ENCODE measurements at regions not wholly inside any gene's neighbourhood (a gene's known extent, or its start where the extent isn't known, plus 50 kb on each side); places are given as distances from the start of the nearest gene placed in this dataset.

DNA sequence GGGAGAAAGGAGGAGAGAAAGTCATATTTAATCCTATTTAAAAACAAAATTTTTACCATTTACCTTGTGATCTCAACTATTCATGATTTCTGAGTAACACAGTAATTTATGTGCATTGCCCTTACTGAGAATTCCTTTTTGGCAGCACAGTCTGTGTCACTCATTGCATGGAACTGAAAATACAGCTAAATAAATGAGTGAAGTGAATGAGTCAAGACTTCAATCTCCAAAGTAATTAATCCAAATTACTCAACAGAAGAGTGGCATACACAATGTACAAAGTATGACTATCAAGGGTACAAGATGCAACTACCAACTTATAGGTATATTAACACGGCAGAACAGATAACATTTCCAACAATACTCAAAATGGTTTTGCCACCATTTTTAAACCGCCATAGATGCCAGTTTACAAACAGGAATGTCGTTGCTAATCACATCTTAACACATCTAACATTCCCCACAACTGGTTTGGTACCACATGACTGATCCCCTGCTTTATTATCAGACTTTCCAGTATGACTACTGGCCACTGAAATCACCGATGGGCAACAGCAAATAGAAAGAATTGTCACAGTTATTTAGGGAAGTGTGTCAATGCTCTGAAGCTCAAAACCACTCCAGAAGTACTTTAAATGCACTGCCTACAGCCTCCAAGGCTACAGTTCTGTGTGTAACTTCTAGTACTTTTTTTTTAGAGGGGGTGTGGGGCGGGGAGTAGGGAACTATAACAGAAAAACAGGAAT, 410.4 kb downstream of the SHQ1 start:
- Histone ChIP-seq H3T11ph (ENCODE audit: low read length) (no peak overlapping the region), H3K79me2 (ENCODE audit: insufficient read depth, low read length) (peaks cover 71% of the 10 kb centered on the region; the same call in 1 of the 2 replicates), H3K56ac (ENCODE audit: insufficient read length, low read depth, low read length) (no peak overlapping the region), H3K23me2 (ENCODE audit: insufficient read length, low read depth, low read length, poor library complexity, severe bottlenecking) (no peaks in the 10 kb centered on the region), H2BK120ac (ENCODE audit: low read depth, low read length, poor library complexity, severe bottlenecking) (no peak overlapping the region), H2BK15ac (ENCODE audit: low read depth, low read length) (no peak overlapping the region), H3K4me2 (ENCODE audit: insufficient read depth, insufficient read length, low read length) (no peak overlapping the region), H3K4me1 (ENCODE audit: insufficient read depth, low read length) (peaks cover 5% of the 10 kb centered on the region), H4K8ac (replicated peaks; ENCODE audit: insufficient read length, low read depth, low read length) (no peak overlapping the region), H3K4ac (ENCODE audit: low read depth, low read length) (no peak overlapping the region), H3K18ac (ENCODE audit: insufficient read length, low read depth, low read length) (no peak overlapping the region), H2BK12ac (ENCODE audit: insufficient read length, low read depth, low read length) (no peak overlapping the region), H3K27me3 (ENCODE audit: insufficient read depth, low read length) (no peaks in the 10 kb centered on the region), H4K20me1 (ENCODE audit: control insufficient read depth, insufficient read depth, insufficient read length) (no peaks in the 10 kb centered on the region), H3K79me1 (ENCODE audit: insufficient read depth, low read depth, low read length, poor library complexity, severe bottlenecking) (peaks cover 6% of the 10 kb centered on the region), H2AFZ (ENCODE audit: low read length) (no peak overlapping the region), H3K9me3 (ENCODE audit: control insufficient read depth, low read depth, low read length) (no peaks in the 10 kb centered on the region), H3K27ac (ENCODE audit: insufficient read length, low read depth, low read length) (no peak overlapping the region), H2BK5ac (ENCODE audit: insufficient read length, low read length) (no peak overlapping the region), H3K9ac (ENCODE audit: extremely low read depth, insufficient read length, low read length) (no peak overlapping the region), H4K91ac (ENCODE audit: insufficient read length, low read depth, low read length) (no peak overlapping the region), H3K14ac (ENCODE audit: insufficient read depth, low read length) (no peak overlapping the region), H2BK20ac (ENCODE audit: low read depth, low read length, poor library complexity, severe bottlenecking) (no peak overlapping the region), H3K23ac (ENCODE audit: insufficient read length, low read depth, low read length) (no peak overlapping the region), H2AK5ac (ENCODE audit: insufficient read length, low read length) (no peak overlapping the region), H4K5ac (ENCODE audit: insufficient read length, low read depth, low read length) (no peak overlapping the region)
- TF ChIP-seq, protein P1, sequence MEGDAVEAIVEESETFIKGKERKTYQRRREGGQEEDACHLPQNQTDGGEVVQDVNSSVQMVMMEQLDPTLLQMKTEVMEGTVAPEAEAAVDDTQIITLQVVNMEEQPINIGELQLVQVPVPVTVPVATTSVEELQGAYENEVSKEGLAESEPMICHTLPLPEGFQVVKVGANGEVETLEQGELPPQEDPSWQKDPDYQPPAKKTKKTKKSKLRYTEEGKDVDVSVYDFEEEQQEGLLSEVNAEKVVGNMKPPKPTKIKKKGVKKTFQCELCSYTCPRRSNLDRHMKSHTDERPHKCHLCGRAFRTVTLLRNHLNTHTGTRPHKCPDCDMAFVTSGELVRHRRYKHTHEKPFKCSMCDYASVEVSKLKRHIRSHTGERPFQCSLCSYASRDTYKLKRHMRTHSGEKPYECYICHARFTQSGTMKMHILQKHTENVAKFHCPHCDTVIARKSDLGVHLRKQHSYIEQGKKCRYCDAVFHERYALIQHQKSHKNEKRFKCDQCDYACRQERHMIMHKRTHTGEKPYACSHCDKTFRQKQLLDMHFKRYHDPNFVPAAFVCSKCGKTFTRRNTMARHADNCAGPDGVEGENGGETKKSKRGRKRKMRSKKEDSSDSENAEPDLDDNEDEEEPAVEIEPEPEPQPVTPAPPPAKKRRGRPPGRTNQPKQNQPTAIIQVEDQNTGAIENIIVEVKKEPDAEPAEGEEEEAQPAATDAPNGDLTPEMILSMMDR (conservative IDR thresholded peaks at IDR 0.05): no peak
- H3K36me3 Mint-ChIP-seq (ENCODE audit: insufficient read depth in 1 of 3, low read depth in 3 of 3): peaks cover 5 to 16% (median 8%) of the 10 kb centered on the region in 3 experiments; a peak in 6 of 7 replicates
- no peak for DNase-seq
- no peaks in the 10 kb centered on the region for H3K27me3 Mint-ChIP-seq (ENCODE audit: low read depth)
- H3K4me3 Mint-ChIP-seq: no peak overlapping the region
- H3K9me3 Mint-ChIP-seq: no peaks in the 10 kb centered on the region
- WGBS (ENCODE audit: extremely low coverage, insufficient read length, low lambda C conversion rate): no CpG with 5 or more reads among the region's 5 CpGs
- no peak overlapping the region; a peak in 1 of 7 replicates for H3K27ac Mint-ChIP-seq
- H3K4me1 Mint-ChIP-seq: peaks cover 19 to 31% of the 10 kb centered on the region in 2 experiments

Data from H9 (cell line).